Tibial artery (tissue), 4 donors: ENCODE measurements at regions not wholly inside any gene's neighbourhood (a gene's known extent, or its start where the extent isn't known, plus 50 kb on each side); places are given as distances from the start of the nearest gene placed in this dataset.

Experiments
- DNase-seq, 2 donors: peaks; one replicate each; pipeline ENCODE4 v3.0.0-alpha.2; 2019
- H3K27ac ChIP-seq, 2 donors: fragments of 200-600 bp; sonication (generic) in 1 of 2; 1 replicate in 1 of 2; 2 replicates in 1 of 2; pipeline ENCODE4 v1.5.1; 2018 to 2019; ENCODE audit warnings: mild to moderate bottlenecking in 1 of 2
- H3K27me3 ChIP-seq, 2 donors: fragments of 200-600 bp; sonication (generic) in 1 of 2; one replicate each; pipeline versions ENCODE4 v1.5.1 to v1.6.0; 2016 to 2019
- H3K36me3 ChIP-seq, 3 donors: fragments of 200-600 bp; sonication (generic) in 2 of 3; one replicate each; pipeline ENCODE4 v1.5.1; 2016 to 2019; ENCODE audit warnings: mild to moderate bottlenecking in 2 of 3
- H3K4me1 ChIP-seq, 4 donors: fragments of 200-600 bp; sonication (generic) in 2 of 4; 1 replicate in 3 of 4; 2 replicates in 1 of 4; pipeline ENCODE4 v1.5.1; 2016 to 2019
- H3K4me3 ChIP-seq, 2 donors: fragments of 200-600 bp; sonication (generic) in 1 of 2; 1 replicate in 1 of 2; 2 replicates in 1 of 2; pipeline ENCODE4 v1.5.1; 2018 to 2019; ENCODE audit warnings: mild to moderate bottlenecking in 2 of 2
- H3K9me3 ChIP-seq, 3 donors: fragments of 200-600 bp; sonication (generic) in 1 of 3; one replicate each; pipeline ENCODE4 v1.5.1; 2016 to 2019
- CTCF ChIP-seq, 2 experiments: fragments of 200-600 bp in 1 of 2; fragments of 450-650 bp in 1 of 2; IDR thresholded peaks; one replicate each; pipeline ENCODE4 v1.5.1; 2017 to 2019; ENCODE audit warnings: antibody characterized with exemption in 2 of 2, mild to moderate bottlenecking in 1 of 2, moderate library complexity in 1 of 2
- intact Hi-C: fragments of 100-400 bp; cut with DNase I; formaldehyde crosslinking; loops from one replicate; pipeline ENCODE4 v1.15.0; 2023; ENCODE audit warnings: low total_unique reads

GRCh38 chr20:39909447-39909846 is 779.6 kb downstream of the MAFB start:
- intact Hi-C loops = no loop called here
- Histone ChIP-seq H3K27me3 (no peaks in the 10 kb centered on the region), H3K27ac (no peak overlapping the region), H3K4me1 (peaks cover 0 to 3% (median 0%) of the 10 kb centered on the region in 4 donors), H3K9me3 (no peaks in the 10 kb centered on the region), H3K4me3 (no peak overlapping the region), H3K36me3 (no peaks in the 10 kb centered on the region)
- no peak for TF ChIP-seq CTCF (IDR thresholded peaks at IDR 0.05)
- peak; percentile 54 to 66 for DNase-seq

- intact Hi-C loops = no loop called here
These were observed 784.4 kb downstream of the MAFB start for GRCh38 chr20:39904476-39905112.

GRCh38 chr20:39903806-39904465 is 785.1 kb downstream of the MAFB start:
- intact Hi-C loops = no loop called here
- DNase-seq = no peak
- no peaks in the 10 kb centered on the region for H3K9me3 ChIP-seq
- H3K27me3 ChIP-seq = no peaks in the 10 kb centered on the region
- no peak overlapping the region for H3K4me3 ChIP-seq
- H3K27ac ChIP-seq = no peak overlapping the region
- H3K4me1 ChIP-seq = no peaks in the 10 kb centered on the region
- no peak for TF ChIP-seq CTCF (IDR thresholded peaks at IDR 0.05)
- no peaks in the 10 kb centered on the region for H3K36me3 ChIP-seq

More at GRCh38 chr20:39904476-39905112, 784.4 kb downstream of the MAFB start:
- no peak for TF ChIP-seq CTCF (IDR thresholded peaks at IDR 0.05)
- H3K36me3 ChIP-seq = no peaks in the 10 kb centered on the region
- peaks cover 0 to 3% (median 0%) of the 10 kb centered on the region in 4 donors for H3K4me1 ChIP-seq
- H3K4me3 ChIP-seq = no peak overlapping the region
- no peak overlapping the region for H3K27ac ChIP-seq
- H3K9me3 ChIP-seq = no peaks in the 10 kb centered on the region
- no peak for DNase-seq
- no peaks in the 10 kb centered on the region for H3K27me3 ChIP-seq

- Histone ChIP-seq H3K27ac (no peak overlapping the region), H3K27me3 (no peaks in the 10 kb centered on the region), H3K4me3 (no peak overlapping the region), H3K9me3 (no peaks in the 10 kb centered on the region), H3K36me3 (no peaks in the 10 kb centered on the region), H3K4me1 (no peaks in the 10 kb centered on the region)
- DNase-seq = no peak
- no peak for TF ChIP-seq CTCF (IDR thresholded peaks at IDR 0.05)
- intact Hi-C loops = no loop called here
These were observed 789.2 kb downstream of the MAFB start for GRCh38 chr20:39899881-39900280.

- no peak overlapping the region for H3K4me3 ChIP-seq
- H3K27me3 ChIP-seq = no peaks in the 10 kb centered on the region
- no peak overlapping the region for H3K27ac ChIP-seq
- H3K9me3 ChIP-seq = no peaks in the 10 kb centered on the region
- H3K36me3 ChIP-seq = no peaks in the 10 kb centered on the region
- intact Hi-C loops = no loop called here
- no peaks in the 10 kb centered on the region for H3K4me1 ChIP-seq
- no peak for DNase-seq
- TF ChIP-seq CTCF (IDR thresholded peaks at IDR 0.05) = no peak
These were observed 790.6 kb downstream of the MAFB start for GRCh38 chr20:39898467-39898852.
